OCI-LY7 (cell line): ENCODE measurements at regions not wholly inside any gene's neighbourhood (a gene's known extent, or its start where the extent isn't known, plus 50 kb on each side); places are given as distances from the start of the nearest gene placed in this dataset.

Source experiments
- CTCF ChIP-seq: fragments of 200-600 bp; sonication (generic); conservative IDR thresholded peaks from 2 replicates; pipeline ENCODE4 v1.5.1; 2014; ENCODE audit warnings: mild to moderate bottlenecking, antibody characterized with exemption, low read length, moderate library complexity, mixed read lengths
- EZH2phosphoT487 ChIP-seq: fragments of 200-600 bp; sonication (generic); IDR thresholded peaks from 2 replicates; pipeline ENCODE4 v1.6.1; 2018; ENCODE audit warnings: low read depth, borderline replicate concordance, mild to moderate bottlenecking, mixed run types, antibody characterized with exemption, low read length, moderate library complexity, mixed read lengths

GRCh38 chr1:30148676-30149075 lies 574.7 kb downstream of the MATN1 start:
- TF ChIP-seq CTCF = no peak
- TF ChIP-seq EZH2phosphoT487 = no peak
